ENCODE measurements at regions not wholly inside any gene's neighbourhood (a gene's known extent, or its start where the extent isn't known, plus 50 kb on each side); places are given as distances from the start of the nearest gene placed in this dataset.

DNA sequence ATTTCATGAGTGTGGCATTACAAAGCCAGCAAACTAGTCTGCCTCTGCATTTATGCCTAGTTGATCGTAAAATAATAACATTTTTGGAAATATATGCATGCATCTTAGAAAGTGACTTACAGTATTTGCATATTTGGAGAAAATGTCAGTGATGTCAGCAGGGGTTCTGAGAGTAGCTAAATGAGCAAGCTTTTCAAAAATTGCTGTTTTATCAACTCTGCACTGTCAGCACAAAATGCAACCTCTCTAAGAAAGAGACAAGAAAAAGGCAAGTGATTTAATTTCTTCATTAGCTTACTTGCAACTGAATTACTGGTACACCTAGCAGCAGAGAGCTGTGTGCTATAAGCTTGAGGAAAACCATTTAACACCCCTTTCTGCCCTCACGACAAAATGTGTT, 632.5 kb upstream of the MMS22L start:
- Histone ChIP-seq H3K36me3 (no peaks in the 10 kb centered on the region), H3K4me3 (no peak overlapping the region), H3K4me1 (no peaks in the 10 kb centered on the region), H3K27me3 (ENCODE audit: low read depth) (no peaks in the 10 kb centered on the region), H3K27ac (no peak overlapping the region), H3K9me3 (no peaks in the 10 kb centered on the region)
- DNase-seq: no peak
- no peak for ATAC-seq
- intact Hi-C loops (cut with DNase I): no loop called here
- TF ChIP-seq, protein P1, sequence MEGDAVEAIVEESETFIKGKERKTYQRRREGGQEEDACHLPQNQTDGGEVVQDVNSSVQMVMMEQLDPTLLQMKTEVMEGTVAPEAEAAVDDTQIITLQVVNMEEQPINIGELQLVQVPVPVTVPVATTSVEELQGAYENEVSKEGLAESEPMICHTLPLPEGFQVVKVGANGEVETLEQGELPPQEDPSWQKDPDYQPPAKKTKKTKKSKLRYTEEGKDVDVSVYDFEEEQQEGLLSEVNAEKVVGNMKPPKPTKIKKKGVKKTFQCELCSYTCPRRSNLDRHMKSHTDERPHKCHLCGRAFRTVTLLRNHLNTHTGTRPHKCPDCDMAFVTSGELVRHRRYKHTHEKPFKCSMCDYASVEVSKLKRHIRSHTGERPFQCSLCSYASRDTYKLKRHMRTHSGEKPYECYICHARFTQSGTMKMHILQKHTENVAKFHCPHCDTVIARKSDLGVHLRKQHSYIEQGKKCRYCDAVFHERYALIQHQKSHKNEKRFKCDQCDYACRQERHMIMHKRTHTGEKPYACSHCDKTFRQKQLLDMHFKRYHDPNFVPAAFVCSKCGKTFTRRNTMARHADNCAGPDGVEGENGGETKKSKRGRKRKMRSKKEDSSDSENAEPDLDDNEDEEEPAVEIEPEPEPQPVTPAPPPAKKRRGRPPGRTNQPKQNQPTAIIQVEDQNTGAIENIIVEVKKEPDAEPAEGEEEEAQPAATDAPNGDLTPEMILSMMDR (IDR thresholded peaks at IDR 0.05): no peak

GRCh38 chr6:97917369-97917768, 634.4 kb upstream of the MMS22L start:
- Histone ChIP-seq H3K27ac (no peak overlapping the region), H3K4me1 (no peaks in the 10 kb centered on the region), H3K9me3 (no peaks in the 10 kb centered on the region), H3K4me3 (no peak overlapping the region), H3K27me3 (ENCODE audit: low read depth) (no peaks in the 10 kb centered on the region), H3K36me3 (no peaks in the 10 kb centered on the region)
- DNase-seq (no peak), ATAC-seq (no peak)
- intact Hi-C loops (cut with DNase I): no loop called here
- TF ChIP-seq, protein P1 (IDR thresholded peaks at IDR 0.05): no peak

DNA sequence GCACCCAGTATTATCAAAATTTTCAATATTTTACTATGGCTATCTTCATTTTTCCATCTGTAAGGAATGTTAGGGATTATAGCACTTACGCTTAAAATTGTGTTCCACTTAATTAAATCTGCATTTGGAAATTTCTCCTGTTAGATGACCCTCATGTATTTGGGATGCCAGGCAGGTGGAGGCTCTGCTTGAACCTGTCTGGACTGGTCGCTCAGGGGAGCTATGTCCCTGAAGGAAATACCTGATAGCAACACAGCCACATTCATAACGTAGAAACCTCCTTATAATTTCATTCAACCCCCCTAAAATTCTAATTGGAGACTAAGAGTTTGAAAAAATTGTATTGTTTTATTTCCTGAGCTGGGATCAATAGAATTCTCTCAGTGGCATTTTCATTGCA, 636.0 kb upstream of the MMS22L start:
- ATAC-seq (no peak), DNase-seq (no peak)
- H3K4me1 ChIP-seq: no peaks in the 10 kb centered on the region
- H3K27me3 ChIP-seq (ENCODE audit: low read depth): no peaks in the 10 kb centered on the region
- TF ChIP-seq, protein P1 (IDR thresholded peaks at IDR 0.05): no peak
- no peaks in the 10 kb centered on the region for H3K36me3 ChIP-seq
- intact Hi-C loops (cut with DNase I): no loop called here
- no peaks in the 10 kb centered on the region for H3K9me3 ChIP-seq
- H3K4me3 ChIP-seq: no peak overlapping the region
- no peak overlapping the region for H3K27ac ChIP-seq

DNA sequence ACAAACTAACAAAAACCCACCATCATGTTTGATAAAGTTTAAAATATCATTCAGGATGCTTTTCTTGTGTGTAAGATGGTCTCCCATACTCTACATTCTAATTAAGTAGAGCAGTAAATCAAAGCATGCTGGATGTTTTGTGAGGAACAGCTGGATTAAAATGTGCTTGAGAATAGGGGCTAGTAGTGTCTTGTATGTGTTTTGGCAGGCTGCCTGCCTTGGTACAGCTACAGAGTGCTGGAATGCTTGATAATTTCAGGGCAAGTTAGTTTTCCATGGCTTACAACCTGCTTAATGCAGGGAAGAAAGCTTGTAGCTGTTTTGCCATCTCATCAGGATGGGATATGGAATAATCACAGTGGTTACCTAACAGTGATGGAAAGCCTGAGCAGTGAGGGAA, 636.6 kb upstream of the MMS22L start:
- Histone ChIP-seq H3K4me1 (no peaks in the 10 kb centered on the region), H3K27ac (no peak overlapping the region), H3K4me3 (no peak overlapping the region), H3K27me3 (ENCODE audit: low read depth) (no peaks in the 10 kb centered on the region), H3K9me3 (no peaks in the 10 kb centered on the region), H3K36me3 (no peaks in the 10 kb centered on the region)
- DNase-seq (no peak), ATAC-seq (no peak)
- TF ChIP-seq, protein P1 (IDR thresholded peaks at IDR 0.05): no peak
- intact Hi-C loops (cut with DNase I): no loop called here

- H3K4me1 ChIP-seq: no peaks in the 10 kb centered on the region
- DNase-seq: no peak
- no peak for ATAC-seq
- H3K36me3 ChIP-seq: no peaks in the 10 kb centered on the region
- H3K27me3 ChIP-seq (ENCODE audit: low read depth): no peaks in the 10 kb centered on the region
- no peaks in the 10 kb centered on the region for H3K9me3 ChIP-seq
- no peak overlapping the region for H3K27ac ChIP-seq
- intact Hi-C loops (cut with DNase I): no loop called here
- TF ChIP-seq, protein P1 (IDR thresholded peaks at IDR 0.05): no peak
- no peak overlapping the region for H3K4me3 ChIP-seq
These were observed 640.2 kb upstream of the MMS22L start for GRCh38 chr6:97923249-97923648.

DNA sequence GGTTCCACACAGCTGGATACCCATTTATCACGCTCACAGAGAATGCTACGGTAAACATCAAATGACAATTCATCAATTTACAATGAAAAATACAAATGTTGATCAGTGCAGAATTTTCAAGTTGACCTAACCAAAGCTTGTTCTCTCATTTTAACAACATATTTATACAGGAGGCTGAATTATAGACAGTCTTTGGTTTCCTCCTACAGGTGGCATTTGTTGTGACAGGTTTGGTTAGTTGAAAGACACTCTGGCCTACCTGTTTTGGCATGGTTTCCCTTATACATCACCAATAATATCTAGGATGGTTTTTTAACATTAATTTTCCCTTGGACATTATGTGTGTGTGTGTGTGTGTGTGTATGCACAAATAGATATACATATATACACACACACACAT, 642.5 kb upstream of the MMS22L start:
- H3K4me3 ChIP-seq: no peak overlapping the region
- TF ChIP-seq, protein P1 (IDR thresholded peaks at IDR 0.05): no peak
- H3K4me1 ChIP-seq: no peaks in the 10 kb centered on the region
- intact Hi-C loops (cut with DNase I): no loop called here
- H3K9me3 ChIP-seq: no peaks in the 10 kb centered on the region
- no peak overlapping the region for H3K27ac ChIP-seq
- no peaks in the 10 kb centered on the region for H3K36me3 ChIP-seq
- DNase-seq (no peak), ATAC-seq (no peak)
- H3K27me3 ChIP-seq (ENCODE audit: low read depth): no peaks in the 10 kb centered on the region
